Prostate gland (tissue), 2 donors: ENCODE measurements at regions not wholly inside any gene's neighbourhood (a gene's known extent, or its start where the extent isn't known, plus 50 kb on each side); places are given as distances from the start of the nearest gene placed in this dataset.

ENCODE experiments used
- DNase-seq: peaks from one replicate; pipeline ENCODE4 v3.0.0-alpha.2; 2019; ENCODE audit warnings: low spot score
- H3K27ac ChIP-seq, 2 donors: fragments of 200-600 bp; sonication (generic); 2 replicates each; pipeline ENCODE4 v1.5.1; 2017 to 2019
- H3K27me3 ChIP-seq: fragments of 200-600 bp; sonication (generic); replicated peaks from 2 replicates; pipeline ENCODE4 v1.5.1; 2019; ENCODE audit not compliant: insufficient read depth
- H3K36me3 ChIP-seq, 2 donors: fragments of 200-600 bp; sonication (generic); 1 replicate in 1 of 2; 2 replicates in 1 of 2; pipeline versions ENCODE4 v1.5.1 to v1.8.1; 2017 to 2019
- H3K4me1 ChIP-seq: fragments of 200-600 bp; sonication (generic); replicated peaks from 2 replicates; pipeline ENCODE4 v1.5.1; 2019
- H3K4me3 ChIP-seq, 2 donors: fragments of 200-600 bp; sonication (generic); 2 replicates each; pipeline ENCODE4 v1.5.1; 2017 to 2019
- H3K9me3 ChIP-seq: fragments of 200-600 bp; sonication (generic); 2 replicates; pipeline ENCODE4 v1.5.1; 2017
- POLR2A ChIP-seq: fragments of 450-650 bp; IDR thresholded peaks from one replicate; pipeline ENCODE4 v1.6.1; 2016; ENCODE audit warnings: antibody characterized with exemption, mild to moderate bottlenecking
- POLR2AphosphoS5 ChIP-seq: sonication (generic); formaldehyde crosslinking; IDR thresholded peaks from one replicate; pipeline ENCODE4 v1.6.1; 2017; ENCODE audit warnings: antibody characterized with exemption
- WGBS: methylation state at CpG from one replicate; pipeline ENCODE4 v1.1.5; 2018; 5-methylcytosine and 5-hydroxymethylcytosine counted together
- intact Hi-C: fragments of 100-400 bp; cut with DNase I; formaldehyde crosslinking; loops from one replicate; pipeline ENCODE4 v1.14.2; 2022
- TF ChIP-seq, protein P1 (sequence below), 4 experiments: fragments of 200-600 bp in 2 of 4; fragments of 450-650 bp in 2 of 4; sonication (generic) in 2 of 4; IDR thresholded peaks; 1 replicate in 3 of 4; 2 replicates in 1 of 4; pipeline ENCODE4 v1.5.1; 2016 to 2019; ENCODE audit warnings: antibody characterized with exemption in 4 of 4, mild to moderate bottlenecking in 2 of 4, moderate library complexity in 2 of 4

GRCh38 chr5:60356745-60357144 is 343.2 kb downstream of the DEPDC1B start:
- no peaks in the 10 kb centered on the region for H3K4me1 ChIP-seq
- DNase-seq: no peak
- H3K4me3 ChIP-seq: no peak overlapping the region
- no peaks in the 10 kb centered on the region for H3K9me3 ChIP-seq
- WGBS: 20% methylated on average over 2 of the region's 2 CpGs
- intact Hi-C loops: no loop called here
- no peak overlapping the region for H3K27ac ChIP-seq
- H3K27me3 ChIP-seq: no peaks in the 10 kb centered on the region
- TF ChIP-seq POLR2AphosphoS5 (no peak), POLR2A (no peak)
- TF ChIP-seq, protein P1, sequence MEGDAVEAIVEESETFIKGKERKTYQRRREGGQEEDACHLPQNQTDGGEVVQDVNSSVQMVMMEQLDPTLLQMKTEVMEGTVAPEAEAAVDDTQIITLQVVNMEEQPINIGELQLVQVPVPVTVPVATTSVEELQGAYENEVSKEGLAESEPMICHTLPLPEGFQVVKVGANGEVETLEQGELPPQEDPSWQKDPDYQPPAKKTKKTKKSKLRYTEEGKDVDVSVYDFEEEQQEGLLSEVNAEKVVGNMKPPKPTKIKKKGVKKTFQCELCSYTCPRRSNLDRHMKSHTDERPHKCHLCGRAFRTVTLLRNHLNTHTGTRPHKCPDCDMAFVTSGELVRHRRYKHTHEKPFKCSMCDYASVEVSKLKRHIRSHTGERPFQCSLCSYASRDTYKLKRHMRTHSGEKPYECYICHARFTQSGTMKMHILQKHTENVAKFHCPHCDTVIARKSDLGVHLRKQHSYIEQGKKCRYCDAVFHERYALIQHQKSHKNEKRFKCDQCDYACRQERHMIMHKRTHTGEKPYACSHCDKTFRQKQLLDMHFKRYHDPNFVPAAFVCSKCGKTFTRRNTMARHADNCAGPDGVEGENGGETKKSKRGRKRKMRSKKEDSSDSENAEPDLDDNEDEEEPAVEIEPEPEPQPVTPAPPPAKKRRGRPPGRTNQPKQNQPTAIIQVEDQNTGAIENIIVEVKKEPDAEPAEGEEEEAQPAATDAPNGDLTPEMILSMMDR (IDR thresholded peaks at IDR 0.05): no peak
- no peaks in the 10 kb centered on the region for H3K36me3 ChIP-seq

DNA sequence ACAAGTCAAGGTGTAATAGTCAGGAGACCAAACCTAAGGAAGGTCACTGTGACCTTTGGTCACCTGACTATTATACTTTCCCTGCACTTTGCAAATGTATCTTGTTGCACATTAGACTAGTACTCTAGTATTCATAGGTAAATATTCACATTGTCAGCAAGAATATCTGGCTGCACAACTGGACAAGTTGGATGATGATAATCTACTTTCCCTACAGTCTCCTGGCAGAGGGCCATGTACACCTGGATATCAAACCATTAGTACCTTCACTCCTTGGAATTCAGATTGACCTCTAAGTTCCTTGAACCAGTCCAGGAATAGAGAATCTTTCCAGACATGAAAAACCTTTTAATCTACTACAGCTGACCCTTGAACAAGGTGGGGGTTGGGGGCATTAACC is 344.8 kb downstream of the DEPDC1B start:
- H3K27ac ChIP-seq: no peak overlapping the region
- TF ChIP-seq POLR2A: no peak
- TF ChIP-seq, protein P1 (IDR thresholded peaks at IDR 0.05): no peak
- TF ChIP-seq POLR2AphosphoS5: no peak
- H3K4me3 ChIP-seq: no peak overlapping the region
- DNase-seq: no peak
- intact Hi-C loops: no loop called here
- H3K27me3 ChIP-seq: no peaks in the 10 kb centered on the region
- H3K4me1 ChIP-seq: no peaks in the 10 kb centered on the region
- H3K36me3 ChIP-seq: no peaks in the 10 kb centered on the region
- H3K9me3 ChIP-seq: no peaks in the 10 kb centered on the region

- 95% methylated on average over 1 of the region's 1 CpG for WGBS
- TF ChIP-seq POLR2AphosphoS5: no peak
- TF ChIP-seq POLR2A: no peak
- no peaks in the 10 kb centered on the region for H3K9me3 ChIP-seq
- no peak for DNase-seq
- no peak overlapping the region for H3K4me3 ChIP-seq
- no peaks in the 10 kb centered on the region for H3K27me3 ChIP-seq
- H3K27ac ChIP-seq: no peak overlapping the region
- intact Hi-C loops: no loop called here
- H3K36me3 ChIP-seq: no peaks in the 10 kb centered on the region
- H3K4me1 ChIP-seq: no peaks in the 10 kb centered on the region
These were observed 345.7 kb downstream of the DEPDC1B start for GRCh38 chr5:60354311-60354710.

DNA sequence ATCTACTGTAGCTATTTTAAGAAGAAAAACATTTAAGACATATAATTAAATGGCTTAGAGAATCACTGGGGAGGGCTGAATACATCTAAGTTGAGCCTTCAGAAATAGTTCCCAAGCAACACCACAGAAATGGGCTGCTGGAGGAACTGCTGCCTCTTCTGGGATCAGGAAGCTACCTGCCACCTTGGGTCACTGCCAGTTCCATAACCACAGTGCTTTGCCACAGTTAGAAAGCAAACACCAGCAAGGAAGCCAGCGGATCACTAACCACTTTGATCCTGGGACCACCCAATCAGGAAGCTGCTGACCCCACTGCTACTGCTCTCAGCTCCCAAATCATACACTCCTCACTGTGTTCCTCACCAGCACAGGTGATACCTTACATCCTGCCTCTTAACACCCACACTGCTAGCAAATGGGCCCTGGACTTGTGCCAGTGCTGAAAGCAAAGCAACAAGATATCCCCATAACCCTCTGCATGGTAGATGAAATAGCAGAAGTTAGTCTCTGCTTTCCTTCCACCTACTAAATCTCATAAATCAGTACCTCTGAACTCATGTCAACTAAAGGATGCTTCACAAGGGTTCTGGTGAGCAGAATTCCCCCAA is 346.9 kb downstream of the DEPDC1B start:
- H3K27ac ChIP-seq: no peak overlapping the region
- H3K4me1 ChIP-seq: no peaks in the 10 kb centered on the region
- H3K36me3 ChIP-seq: no peaks in the 10 kb centered on the region
- no peak for TF ChIP-seq POLR2A
- TF ChIP-seq, protein P1 (IDR thresholded peaks at IDR 0.05): no peak
- no peak for TF ChIP-seq POLR2AphosphoS5
- DNase-seq: no peak
- no peaks in the 10 kb centered on the region for H3K9me3 ChIP-seq
- intact Hi-C loops: no loop called here
- 67% methylated on average over 1 of the region's 1 CpG for WGBS
- no peaks in the 10 kb centered on the region for H3K27me3 ChIP-seq
- H3K4me3 ChIP-seq: no peak overlapping the region

DNA sequence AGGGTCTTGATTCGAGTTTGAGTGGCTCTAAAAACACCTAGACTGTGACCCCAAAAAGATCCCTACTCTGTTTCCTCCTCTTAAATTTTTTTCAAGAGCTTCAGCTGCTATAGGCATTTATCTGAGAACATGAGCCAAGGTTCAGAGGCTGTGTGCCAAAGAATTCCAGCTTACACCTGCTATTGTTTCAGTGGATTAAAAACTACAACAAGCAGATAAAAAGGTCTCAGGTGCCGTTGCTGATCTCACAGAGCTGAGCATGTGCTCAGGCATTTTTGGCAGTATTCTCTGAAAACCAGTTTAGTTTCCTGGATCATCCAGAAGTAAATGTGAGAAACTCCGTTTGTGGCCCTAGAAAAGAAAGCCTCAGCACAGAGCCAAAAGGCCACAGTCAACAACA is 349.2 kb downstream of the DEPDC1B start:
- Histone ChIP-seq H3K36me3 (no peaks in the 10 kb centered on the region), H3K27ac (no peak overlapping the region), H3K4me3 (no peak overlapping the region), H3K4me1 (no peaks in the 10 kb centered on the region), H3K27me3 (no peaks in the 10 kb centered on the region), H3K9me3 (no peaks in the 10 kb centered on the region)
- DNase-seq: no peak
- TF ChIP-seq POLR2AphosphoS5 (no peak), POLR2A (no peak)
- TF ChIP-seq, protein P1 (IDR thresholded peaks at IDR 0.05): no peak
- intact Hi-C loops: no loop called here
- WGBS: 33% methylated on average over 3 of the region's 3 CpGs
